Fibroblast of pulmonary artery (primary cell): ENCODE measurements at regions not wholly inside any gene's neighbourhood (a gene's known extent, or its start where the extent isn't known, plus 50 kb on each side); places are given as distances from the start of the nearest gene placed in this dataset.

Experiments used
- DNase-seq: peaks from one replicate; pipeline ENCODE4 v3.0.0-alpha.2; 2010; ENCODE audit warnings: low read depth
- H3K4me3 ChIP-seq: replicated peaks from 2 replicates; pipeline ENCODE4 v1.5.1; 2011; ENCODE audit warnings: low read depth, mild to moderate bottlenecking, control low read depth, low read length, moderate library complexity
- CTCF ChIP-seq: IDR thresholded peaks from 2 replicates; pipeline ENCODE4 v1.5.1; 2011; ENCODE audit warnings: mild to moderate bottlenecking, control low read depth, low read length, inconsistent platforms; ENCODE audit errors: missing control alignments

- TF ChIP-seq CTCF = no peak
- H3K4me3 ChIP-seq = no peak overlapping the region
- no peak for DNase-seq
Measured at GRCh38 chr5:114657342-114658130, 295.7 kb downstream of the KCNN2 start.

DNA sequence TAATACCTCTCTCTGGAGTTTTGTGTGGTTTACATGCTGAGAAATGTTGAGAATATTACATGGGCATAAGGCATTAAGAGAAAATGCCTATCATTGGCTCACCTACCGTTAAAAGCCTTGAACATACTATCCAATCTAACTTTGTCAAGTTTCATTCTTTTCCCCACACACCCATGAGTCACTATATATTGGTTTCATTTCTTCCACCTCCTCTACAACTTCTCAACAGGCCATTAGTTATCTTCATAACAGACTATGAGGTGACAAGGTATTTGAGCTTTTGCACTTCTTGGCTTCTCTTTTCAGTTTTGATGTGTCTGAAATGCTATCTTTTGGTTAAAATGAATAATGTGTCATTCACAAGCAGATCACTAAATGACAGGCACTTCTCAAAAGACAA, 288.0 kb downstream of the KCNN2 start:
- DNase-seq = no peak
- no peak overlapping the region for H3K4me3 ChIP-seq
- no peak for TF ChIP-seq CTCF

GRCh38 chr5:114648940-114649339, 287.1 kb downstream of the KCNN2 start:
- DNase-seq = no peak
- H3K4me3 ChIP-seq = no peak overlapping the region
- no peak for TF ChIP-seq CTCF

DNA sequence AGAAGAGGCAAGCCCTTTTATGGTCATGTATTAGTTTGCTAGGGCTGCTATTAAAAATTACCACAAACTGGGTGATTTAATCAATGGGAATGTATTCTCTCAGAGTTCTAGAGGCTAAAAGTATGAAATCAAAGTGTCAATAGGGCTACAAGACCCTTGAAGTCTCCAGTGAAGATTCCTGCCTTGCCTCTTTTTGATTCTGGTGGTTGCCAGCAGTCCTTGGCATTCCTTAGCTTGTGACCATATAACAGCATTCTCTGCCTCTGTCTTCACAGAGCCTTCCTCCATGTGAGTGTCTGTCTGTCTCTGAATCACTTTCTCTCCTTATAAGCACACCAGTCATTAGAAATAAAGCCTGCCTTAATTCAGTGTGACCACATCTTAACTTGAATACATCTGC, 282.7 kb downstream of the KCNN2 start:
- TF ChIP-seq CTCF = no peak
- DNase-seq = no peak
- no peak overlapping the region for H3K4me3 ChIP-seq

DNA sequence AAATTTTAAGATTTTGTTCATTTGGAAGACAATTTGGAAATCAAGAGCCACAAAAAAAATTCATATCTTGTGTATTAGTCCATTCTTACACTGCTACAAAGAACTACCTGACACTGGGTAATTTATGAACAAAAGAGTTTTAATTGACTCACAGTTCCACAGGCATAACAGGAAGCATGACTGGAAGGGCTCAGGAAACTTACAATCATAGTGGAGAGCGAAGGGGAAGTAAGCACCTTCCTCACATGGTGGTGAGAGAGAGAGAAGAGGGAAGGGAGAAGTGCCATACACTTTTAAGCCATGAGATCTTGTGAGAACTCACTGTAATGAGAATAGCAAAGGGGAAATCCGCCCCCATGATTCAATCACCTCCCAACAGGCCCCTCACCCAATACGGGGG, 274.4 kb downstream of the KCNN2 start:
- no peak for DNase-seq
- no peak for TF ChIP-seq CTCF
- no peak overlapping the region for H3K4me3 ChIP-seq

DNA sequence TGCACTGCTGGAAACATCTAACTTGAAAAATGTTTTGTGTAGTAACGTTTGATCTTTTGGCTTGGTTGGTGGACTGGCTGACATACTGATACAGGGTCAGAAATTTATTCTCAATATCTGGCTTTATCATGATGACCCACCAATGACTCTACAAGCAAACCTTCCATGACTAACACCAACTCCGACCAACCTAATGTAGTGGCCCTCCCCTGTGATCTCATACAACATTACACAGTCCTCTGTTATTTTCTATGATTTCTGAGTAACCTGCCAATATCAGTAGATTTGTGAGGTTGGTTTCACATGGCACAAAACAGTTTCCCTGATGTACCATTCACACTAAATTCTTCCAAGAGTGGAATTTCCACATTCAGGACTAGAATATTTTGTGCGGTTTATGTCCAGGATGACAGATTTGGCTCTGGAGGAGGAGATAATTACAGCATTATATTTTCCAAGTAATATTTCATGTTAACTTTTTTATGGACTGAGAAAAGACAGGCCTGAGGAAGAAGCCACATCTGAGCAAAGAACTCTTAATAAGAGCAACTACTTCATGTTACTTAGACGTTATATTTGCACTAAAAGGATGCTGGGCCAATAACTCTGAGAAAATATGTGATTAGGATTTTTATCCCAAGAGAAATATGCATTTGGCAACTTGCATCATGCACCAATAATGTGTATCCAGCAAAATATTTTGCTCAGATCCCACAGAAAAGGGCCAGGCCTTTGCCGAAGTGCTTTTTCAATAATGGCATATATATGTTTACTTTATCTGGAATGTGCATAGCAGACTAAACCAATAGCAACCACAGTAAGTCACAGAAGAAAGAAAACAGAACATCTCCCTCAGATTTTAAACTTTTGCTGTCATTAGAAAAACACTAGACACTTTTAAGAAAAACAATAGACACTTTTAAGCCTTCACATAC, 273.4 kb downstream of the KCNN2 start:
- no peak for DNase-seq
- no peak for TF ChIP-seq CTCF

More for the DNA sequence above, 273.4 kb downstream of the KCNN2 start:
- no peak overlapping the region for H3K4me3 ChIP-seq
